HG02973 (cell line): ENCODE measurements at regions not wholly inside any gene's neighbourhood (a gene's known extent, or its start where the extent isn't known, plus 50 kb on each side); places are given as distances from the start of the nearest gene placed in this dataset.
"Not testable (repeated sequence)": the region's sequence is repeated elsewhere in the genome, so short reads cannot be mapped to it uniquely, and the experiment has no call there.

Experiments
- ATAC-seq: cut with Tn5 transposase; IDR thresholded peaks from one replicate; pipeline ENCODE4 v1.9.1; 2021; ENCODE audit warnings: moderate library complexity; ENCODE audit not compliant: unreplicated experiment

DNA sequence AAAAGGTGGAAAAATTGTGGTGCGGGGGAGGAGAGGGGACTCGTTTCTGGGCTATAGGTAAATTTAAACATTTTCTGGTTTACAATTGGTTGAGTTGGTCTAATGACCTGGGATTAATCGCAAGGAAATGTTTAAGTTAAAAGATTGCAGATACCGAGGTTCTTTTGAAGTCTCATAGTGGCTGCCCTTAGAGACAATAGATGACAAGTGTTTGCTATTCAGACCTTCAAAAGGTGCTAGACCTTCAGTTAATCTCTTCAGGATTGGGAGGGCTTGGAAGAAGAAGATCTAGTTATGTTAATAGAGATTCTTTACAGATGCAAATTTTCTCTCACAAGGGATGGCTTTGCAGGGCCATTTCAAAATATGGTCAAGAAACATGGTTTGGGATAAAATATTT lies 2286.1 kb upstream of the AGA start:
- no peak for ATAC-seq

DNA sequence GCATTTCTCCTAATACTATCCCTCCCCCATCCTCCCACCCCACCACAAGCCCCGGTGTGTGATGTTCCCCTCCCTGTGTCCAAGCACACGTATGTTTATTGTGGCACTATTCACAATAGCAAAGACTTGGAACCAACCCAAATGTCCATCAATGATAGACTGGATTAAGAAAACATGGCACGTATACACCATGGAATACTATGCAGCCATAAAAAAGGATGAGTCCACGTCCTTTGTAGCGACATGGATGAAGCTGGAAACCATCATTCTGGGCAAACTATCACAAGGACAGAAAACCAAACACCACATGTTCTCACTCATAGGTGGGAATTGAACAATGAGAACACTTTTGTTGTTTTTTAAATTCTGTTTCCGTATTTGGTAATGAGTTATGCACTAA lies 2294.6 kb upstream of the AGA start:
- ATAC-seq = not testable (repeated sequence)

GRCh38 chr4:179738822-179739221 lies 2296.6 kb upstream of the AGA start:
- no peak for ATAC-seq

- ATAC-seq = no peak
Observed at GRCh38 chr4:179747218-179747910, 2305.1 kb upstream of the AGA start.

GRCh38 chr4:179748837-179749236 lies 2306.6 kb upstream of the AGA start:
- no peak for ATAC-seq

DNA sequence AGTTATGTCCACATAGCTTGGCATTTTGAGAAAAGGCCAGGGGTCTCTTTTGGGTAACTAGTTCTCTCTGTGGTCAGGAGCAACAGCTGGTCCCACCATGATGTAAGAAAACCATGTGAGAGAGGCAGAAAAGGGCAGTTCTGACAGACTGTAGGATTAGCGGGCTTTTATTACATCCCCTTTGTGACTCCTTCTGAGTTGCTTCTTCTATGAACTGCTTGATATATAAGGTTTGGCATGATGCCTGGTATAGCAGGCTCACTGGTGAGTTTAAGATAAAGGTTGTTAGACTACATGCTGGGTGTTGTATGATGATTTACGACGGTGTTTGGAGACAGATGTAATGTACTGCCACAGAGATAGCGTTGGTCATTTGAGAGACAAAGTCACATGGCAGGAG lies 2308.1 kb upstream of the AGA start:
- ATAC-seq = no peak

DNA sequence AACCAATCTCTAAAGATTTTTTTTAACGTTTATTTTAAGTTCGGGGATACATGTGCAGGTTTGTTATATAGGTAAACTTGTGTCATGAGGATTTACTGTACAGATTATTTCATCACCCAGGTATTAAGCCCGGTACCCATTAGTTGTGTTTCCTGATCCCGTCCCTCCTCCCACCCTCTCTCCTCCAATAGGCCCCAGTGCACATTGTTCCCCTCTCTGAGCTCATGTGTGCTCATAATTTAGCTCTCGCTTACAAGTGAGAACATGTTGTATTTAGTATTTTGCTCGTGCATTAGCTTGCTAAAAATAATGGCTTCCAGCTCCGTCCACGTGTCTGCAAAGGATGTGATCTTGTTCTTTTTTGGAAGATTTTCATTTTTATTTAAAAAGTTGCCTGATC lies 2309.4 kb upstream of the AGA start:
- no peak for ATAC-seq

- no peak for ATAC-seq
Observed at GRCh38 chr4:179755322-179755721, 2313.1 kb upstream of the AGA start.

DNA sequence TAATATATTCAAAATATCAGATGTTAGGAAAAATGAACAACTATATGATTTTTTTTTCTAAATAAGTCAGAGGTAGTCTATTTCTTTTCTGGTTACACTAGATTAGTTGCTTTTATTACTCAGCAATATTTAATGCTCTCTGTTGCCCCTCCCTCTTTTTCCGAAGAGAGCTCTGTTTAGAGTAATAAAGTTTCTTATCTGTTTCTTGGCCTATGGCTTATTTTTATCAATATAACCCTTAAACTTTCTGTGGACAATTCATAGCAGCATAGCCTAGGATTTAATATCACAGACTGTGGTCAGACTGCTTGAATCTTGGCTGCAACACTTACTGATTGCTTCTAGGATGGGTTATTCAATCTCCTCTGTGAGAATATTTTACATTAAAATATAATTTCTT lies 2315.4 kb upstream of the AGA start:
- ATAC-seq = no peak

GRCh38 chr4:179762840-179763239 lies 2320.6 kb upstream of the AGA start:
- ATAC-seq = no peak

DNA sequence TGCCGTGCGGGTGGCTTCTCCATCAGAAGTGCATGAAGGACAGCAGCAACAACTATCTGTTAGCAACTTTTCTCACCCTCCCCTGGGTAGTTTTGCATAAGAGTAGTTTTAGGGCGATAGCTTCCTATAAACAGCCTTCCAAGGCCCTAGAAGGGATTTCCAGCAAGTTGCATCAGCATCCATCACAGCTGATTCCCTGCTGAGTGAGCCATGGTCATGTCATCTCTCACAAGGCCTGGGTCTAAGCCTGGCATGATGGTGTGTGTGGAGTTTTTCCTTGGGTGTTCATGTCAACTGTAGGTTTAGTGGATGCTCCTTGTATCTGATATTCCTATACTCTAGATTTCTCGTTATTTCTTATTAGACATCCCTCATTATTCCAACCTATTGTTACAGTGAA lies 2324.7 kb upstream of the AGA start:
- no peak for ATAC-seq

DNA sequence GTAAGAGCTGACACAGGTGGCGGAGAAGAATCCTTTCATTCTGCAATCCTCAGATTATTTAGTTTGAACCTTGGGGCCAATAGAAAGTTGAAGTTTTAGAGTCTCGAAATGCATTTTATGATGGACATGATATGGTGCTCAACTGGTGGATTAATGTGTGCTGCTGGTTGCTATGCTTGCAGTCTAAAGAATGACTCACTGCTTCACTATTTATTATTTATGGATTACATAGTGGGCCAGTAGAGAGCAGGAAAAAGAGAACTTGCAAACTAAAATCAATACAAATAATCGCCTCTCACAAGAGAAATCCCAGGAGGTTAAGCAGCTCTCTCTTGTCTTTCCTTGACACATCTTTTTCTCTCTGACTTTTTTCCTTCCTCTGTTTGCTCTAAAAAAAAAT lies 2326.8 kb upstream of the AGA start:
- no peak for ATAC-seq

GRCh38 chr4:179797738-179798137 lies 2355.5 kb upstream of the AGA start:
- no peak for ATAC-seq

DNA sequence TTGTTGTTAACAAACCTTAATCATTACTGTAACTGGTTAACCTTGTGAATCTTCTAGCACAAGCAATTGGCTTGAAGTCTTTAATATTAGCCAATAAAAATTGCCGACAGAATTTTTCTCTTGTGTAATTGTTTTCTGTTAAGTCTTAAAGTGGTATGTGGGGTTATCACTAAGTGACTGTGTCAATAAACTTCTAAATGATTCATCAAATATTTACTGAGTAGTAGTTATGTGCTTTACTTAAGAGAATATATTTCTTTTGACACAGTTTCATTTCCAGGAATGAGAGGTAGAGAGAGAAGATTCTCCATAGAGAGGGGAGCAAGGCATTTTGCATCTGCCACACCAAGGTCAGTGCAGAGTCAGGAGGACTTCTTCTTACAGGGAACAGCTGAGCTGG lies 2361.6 kb upstream of the AGA start:
- ATAC-seq = no peak

DNA sequence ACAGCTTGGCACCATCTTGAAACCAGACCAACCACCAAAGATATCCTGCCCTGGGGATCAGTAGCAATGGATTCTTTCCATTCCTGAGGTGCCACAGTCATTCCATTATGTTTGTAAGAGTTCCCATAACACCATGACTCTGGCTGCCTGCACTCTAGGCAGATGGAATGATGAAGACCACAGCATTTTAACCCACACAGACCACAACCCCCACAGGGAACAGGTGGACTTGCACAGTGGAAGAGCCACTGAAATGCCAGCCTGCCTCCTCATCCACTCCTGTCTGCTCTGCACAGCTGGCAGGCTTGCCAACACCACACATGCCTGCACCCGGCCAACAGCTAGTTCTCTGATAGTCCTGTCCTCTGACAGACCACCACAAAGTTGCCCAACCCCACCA lies 2362.2 kb upstream of the AGA start:
- no peak for ATAC-seq

GRCh38 chr4:179817317-179817716 lies 2375.1 kb upstream of the AGA start:
- no peak for ATAC-seq

DNA sequence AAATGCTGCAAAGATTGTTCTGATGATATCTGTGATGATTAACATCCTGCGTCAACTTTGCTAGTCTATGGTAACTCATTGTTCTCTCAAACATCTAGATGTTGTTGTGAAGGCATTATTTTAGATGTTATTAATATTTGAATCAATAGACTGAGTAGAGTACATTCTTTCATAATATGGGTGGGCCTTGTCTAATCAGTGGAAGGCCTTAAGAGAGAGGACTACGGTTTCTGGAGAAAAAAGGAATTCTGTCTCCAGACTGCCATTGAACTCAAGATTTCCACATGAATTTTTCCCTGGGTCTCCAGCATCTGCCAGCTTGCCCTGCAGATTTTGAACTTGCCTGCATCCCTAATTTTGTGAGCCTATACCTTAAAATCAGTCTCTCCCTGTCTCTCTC lies 2381.1 kb upstream of the AGA start:
- no peak for ATAC-seq

DNA sequence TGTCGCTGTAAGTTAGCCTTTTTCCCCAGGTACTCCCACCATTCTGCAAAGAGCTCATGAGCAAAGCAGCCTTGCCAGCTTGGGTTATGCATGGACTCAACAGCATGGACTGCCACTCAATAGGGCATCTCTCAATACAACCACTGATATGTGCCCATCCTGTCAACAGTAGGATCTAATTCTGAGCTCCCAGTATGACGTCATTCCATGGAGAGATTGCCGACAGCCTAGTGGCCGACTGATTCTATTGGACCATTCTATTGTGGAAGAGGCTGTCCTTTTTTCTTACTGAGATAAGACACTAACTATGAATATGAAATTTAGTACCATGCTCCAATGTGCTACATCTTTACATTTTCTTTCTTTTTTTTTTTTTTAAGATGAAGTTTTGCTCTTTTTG lies 2389.0 kb upstream of the AGA start:
- no peak for ATAC-seq

GRCh38 chr4:179836179-179837075 lies 2394.2 kb upstream of the AGA start:
- ATAC-seq = no peak

DNA sequence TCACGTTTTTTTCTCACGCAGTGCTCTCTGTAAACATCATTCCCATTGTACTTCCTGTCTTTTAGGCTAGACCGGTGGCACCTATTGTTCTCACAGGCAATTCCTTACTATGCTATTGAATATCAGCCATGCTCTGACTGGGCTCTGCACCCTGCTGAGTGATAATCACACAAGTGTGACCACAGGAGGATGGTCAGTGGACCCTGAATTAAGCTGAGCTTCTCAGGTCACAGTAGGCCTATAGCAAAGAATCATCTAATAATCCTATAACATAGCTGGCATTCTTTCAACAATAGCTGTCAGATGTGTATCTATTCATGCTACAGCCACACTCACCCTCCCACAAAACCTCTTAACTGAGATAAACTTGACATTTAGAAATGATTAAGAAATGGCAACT lies 2399.8 kb upstream of the TENM3 start:
- ATAC-seq = no peak

DNA sequence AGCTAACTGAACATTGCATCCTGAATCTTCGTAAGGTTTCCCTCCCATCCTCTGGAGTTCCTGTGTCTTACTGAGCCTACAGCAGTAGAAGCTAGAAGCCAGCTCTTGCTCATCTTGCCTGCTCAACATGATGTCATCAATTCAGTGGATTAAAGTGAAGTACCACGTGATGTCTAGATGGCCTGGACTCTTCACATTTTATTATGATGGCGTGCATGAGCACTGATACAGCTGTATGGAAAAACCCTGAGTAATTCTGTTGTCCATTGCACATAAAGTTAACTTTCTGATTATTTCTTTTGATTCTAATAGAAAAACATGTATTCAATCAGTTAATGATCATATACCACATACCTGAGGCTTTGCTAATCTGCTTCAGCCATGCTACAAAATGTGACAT lies 2387.7 kb upstream of the TENM3 start:
- no peak for ATAC-seq

GRCh38 chr4:179858221-179858620 lies 2385.0 kb upstream of the TENM3 start:
- no peak for ATAC-seq
